Neuronal stem cell (in vitro differentiated cells): ENCODE measurements at regions not wholly inside any gene's neighbourhood (a gene's known extent, or its start where the extent isn't known, plus 50 kb on each side); places are given as distances from the start of the nearest gene placed in this dataset.
"Not testable (repeated sequence)": the region's sequence is repeated elsewhere in the genome, so short reads cannot be mapped to it uniquely, and the experiment has no call there.

Experiments used
- DNase-seq: peaks from one replicate; pipeline ENCODE4 v3.0.0-alpha.2; 2013; ENCODE audit warnings: low spot score
- H2AFZ ChIP-seq: one replicate; pipeline ENCODE4 v1.6.1; 2013; ENCODE audit warnings: mild to moderate bottlenecking, low read length, inconsistent platforms
- H2AK5ac ChIP-seq: 2 replicates; pipeline ENCODE4 v1.6.1; 2013; ENCODE audit warnings: low read depth, mild to moderate bottlenecking, inconsistent platforms, low read length, moderate library complexity, mixed read lengths
- H2BK120ac ChIP-seq: 2 replicates; pipeline ENCODE4 v1.6.1; 2013; ENCODE audit warnings: low read depth, mild to moderate bottlenecking, inconsistent platforms, low read length, moderate library complexity, mixed read lengths
- H2BK12ac ChIP-seq: one replicate; pipeline ENCODE4 v1.6.1; 2013; ENCODE audit warnings: low read length, inconsistent platforms
- H2BK15ac ChIP-seq: 2 replicates; pipeline ENCODE4 v1.6.1; 2013; ENCODE audit warnings: mild to moderate bottlenecking, low read length, inconsistent platforms, mixed read lengths
- H2BK5ac ChIP-seq: one replicate; pipeline ENCODE4 v1.6.1; 2013; ENCODE audit warnings: inconsistent platforms, mild to moderate bottlenecking, low read length, moderate library complexity
- H3K14ac ChIP-seq: one replicate; pipeline ENCODE4 v1.6.1; 2013; ENCODE audit warnings: low read length, inconsistent platforms
- H3K18ac ChIP-seq: 2 replicates; pipeline ENCODE4 v1.6.1; 2013; ENCODE audit warnings: low read length, inconsistent platforms
- H3K23ac ChIP-seq: 2 replicates; pipeline ENCODE4 v1.6.1; 2013; ENCODE audit warnings: low read depth, mild to moderate bottlenecking, mixed read lengths, low read length, inconsistent platforms; ENCODE audit not compliant: poor library complexity
- H3K27ac ChIP-seq: replicated peaks from 3 replicates; pipeline ENCODE4 v1.5.1; 2013; ENCODE audit warnings: low read length, inconsistent platforms
- H3K27me3 ChIP-seq, 3 experiments: 2 replicates each; pipeline ENCODE4 v1.6.1; 2013; ENCODE audit warnings: low read length in 3 of 3, mild to moderate bottlenecking in 2 of 3, inconsistent platforms in 1 of 3, low read depth in 1 of 3, mixed read lengths in 1 of 3, moderate library complexity in 1 of 3; ENCODE audit not compliant: control insufficient read depth in 3 of 3, insufficient read depth in 3 of 3
- H3K36me3 ChIP-seq, 2 donors: replicated peaks in 1 of 2; 2 replicates each; pipeline ENCODE4 v1.6.1; 2013; ENCODE audit warnings: low read length in 2 of 2; ENCODE audit not compliant: control insufficient read depth in 2 of 2, insufficient read depth in 2 of 2
- H3K4ac ChIP-seq: 2 replicates; pipeline ENCODE4 v1.6.1; 2013; ENCODE audit warnings: inconsistent platforms, mild to moderate bottlenecking, low read length, moderate library complexity
- H3K4me1 ChIP-seq, 2 donors: 1 replicate in 1 of 2; 2 replicates in 1 of 2; pipeline ENCODE4 v1.6.1; 2013; ENCODE audit warnings: low read length in 2 of 2, low read depth in 1 of 2; ENCODE audit not compliant: control insufficient read depth in 2 of 2, insufficient read depth in 1 of 2
- H3K4me2 ChIP-seq: one replicate; pipeline ENCODE4 v1.6.1; 2013; ENCODE audit warnings: mild to moderate bottlenecking, low read length, inconsistent platforms; ENCODE audit not compliant: insufficient read depth, poor library complexity, severe bottlenecking
- H3K4me3 ChIP-seq, 2 donors: 2 replicates each; pipeline ENCODE4 v1.5.1; 2013; ENCODE audit warnings: low read length in 2 of 2, mild to moderate bottlenecking in 2 of 2, inconsistent platforms in 1 of 2, moderate library complexity in 1 of 2
- H3K79me1 ChIP-seq: one replicate; pipeline ENCODE4 v1.6.1; 2013; ENCODE audit warnings: low read depth, mild to moderate bottlenecking, inconsistent platforms, low read length, moderate library complexity
- H3K9ac ChIP-seq: one replicate; pipeline ENCODE4 v1.6.1; 2013; ENCODE audit warnings: mild to moderate bottlenecking, low read depth, low read length, inconsistent platforms; ENCODE audit not compliant: poor library complexity
- H3K9me3 ChIP-seq, 2 donors: replicated peaks in 1 of 2; 2 replicates each; pipeline versions ENCODE3 to v1.6.1; 2013; ENCODE audit warnings: low read length in 2 of 2, mild to moderate bottlenecking in 2 of 2, inconsistent platforms in 1 of 2, low read depth in 1 of 2, mixed read lengths in 1 of 2, moderate library complexity in 1 of 2; ENCODE audit not compliant: control insufficient read depth in 2 of 2, insufficient read depth in 1 of 2
- H4K8ac ChIP-seq: one replicate; pipeline ENCODE4 v1.6.1; 2013; ENCODE audit warnings: low read depth, mild to moderate bottlenecking, inconsistent platforms, low read length, moderate library complexity
- H4K91ac ChIP-seq: one replicate; pipeline ENCODE4 v1.6.1; 2013; ENCODE audit warnings: low read length, low read depth, mild to moderate bottlenecking, inconsistent platforms; ENCODE audit not compliant: poor library complexity
- WGBS, 2 donors: extraction: QIAGEN DNeasy Blood & Tissue Kit; methylation state at CpG; one replicate each; pipeline ENCODE4 v1.1.7; 2013; ENCODE audit warnings: missing lambda C conversion rate in 2 of 2, mixed read lengths in 1 of 2; ENCODE audit not compliant: insufficient read length in 2 of 2, insufficient replicate concordance in 1 of 2; ENCODE audit errors: extremely low coverage in 2 of 2; 5-methylcytosine and 5-hydroxymethylcytosine counted together

DNA sequence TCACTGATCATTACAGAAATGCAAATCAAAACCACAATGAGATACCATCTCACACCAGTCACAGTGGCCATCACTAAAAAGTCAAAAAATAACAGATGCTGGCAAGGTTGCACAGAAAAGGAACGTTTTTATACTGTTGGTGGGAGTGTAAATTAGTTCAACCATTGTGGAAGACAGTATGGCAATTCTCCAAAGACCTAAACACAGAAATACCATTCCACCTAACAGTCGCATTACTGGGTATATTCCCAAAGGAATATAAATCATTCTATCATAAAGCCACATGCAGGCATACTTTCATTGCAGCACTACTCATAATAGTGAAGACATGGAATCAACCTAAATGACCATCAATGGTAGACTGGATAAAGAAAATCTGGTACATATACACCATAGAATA is 83.2 kb upstream of the ARID5B start:
- H3K27me3 ChIP-seq, H2BK12ac ChIP-seq, H3K36me3 ChIP-seq, H3K4me1 ChIP-seq, H2BK15ac ChIP-seq, H3K4me2 ChIP-seq, H4K8ac ChIP-seq, DNase-seq, H2AK5ac ChIP-seq, H3K9ac ChIP-seq, H3K9me3 ChIP-seq, H2AFZ ChIP-seq, H4K91ac ChIP-seq, H3K18ac ChIP-seq, H3K14ac ChIP-seq, H2BK5ac ChIP-seq, H3K27ac ChIP-seq, H3K4ac ChIP-seq, H3K4me3 ChIP-seq, H3K23ac ChIP-seq, H3K79me1 ChIP-seq, H2BK120ac ChIP-seq: not testable (repeated sequence)
- no CpG with 5 or more reads among the region's 2 CpGs for WGBS, 2 donors

DNA sequence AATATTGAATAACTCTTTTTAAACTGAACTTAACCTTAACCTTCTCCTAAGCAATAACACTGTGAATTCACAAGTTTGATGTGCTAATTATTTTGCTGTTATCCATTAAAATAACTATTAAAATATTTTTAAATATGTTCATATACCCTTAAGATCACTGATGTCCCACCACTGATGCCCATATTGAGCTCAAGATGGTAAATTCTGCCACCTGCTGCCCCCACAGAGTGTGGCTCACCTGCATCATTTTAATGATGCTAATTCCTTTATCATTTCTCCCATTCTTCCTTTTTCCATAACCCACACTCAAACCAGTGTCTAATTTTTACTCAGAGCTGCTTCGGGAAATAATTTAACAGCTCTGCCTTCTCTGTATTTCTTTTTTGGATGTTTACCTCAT is 82.3 kb upstream of the ARID5B start:
- Histone ChIP-seq H3K27ac (no peak overlapping the region), H2BK5ac (no peak overlapping the region), H2BK12ac (no peak overlapping the region), H3K4me2 (no peak overlapping the region), H3K79me1 (no peaks in the 10 kb centered on the region), H2BK120ac (no peak overlapping the region), H2AK5ac (no peak overlapping the region), H3K9ac (no peak overlapping the region), H3K4me3 (no peak overlapping the region), H2AFZ (no peak overlapping the region), H3K4me1 (peaks cover 0 to 3% of the 10 kb centered on the region in 2 donors), H3K18ac (no peak overlapping the region), H3K9me3 (no peaks in the 10 kb centered on the region), H2BK15ac (no peak overlapping the region), H3K4ac (no peak overlapping the region), H4K91ac (no peak overlapping the region), H3K14ac (no peak overlapping the region), H3K27me3 (no peaks in the 10 kb centered on the region), H3K23ac (no peak overlapping the region), H3K36me3 (no peaks in the 10 kb centered on the region), H4K8ac (no peak overlapping the region)
- no CpG with 5 or more reads among the region's 1 CpG for WGBS, 2 donors
- DNase-seq = no peak

DNA sequence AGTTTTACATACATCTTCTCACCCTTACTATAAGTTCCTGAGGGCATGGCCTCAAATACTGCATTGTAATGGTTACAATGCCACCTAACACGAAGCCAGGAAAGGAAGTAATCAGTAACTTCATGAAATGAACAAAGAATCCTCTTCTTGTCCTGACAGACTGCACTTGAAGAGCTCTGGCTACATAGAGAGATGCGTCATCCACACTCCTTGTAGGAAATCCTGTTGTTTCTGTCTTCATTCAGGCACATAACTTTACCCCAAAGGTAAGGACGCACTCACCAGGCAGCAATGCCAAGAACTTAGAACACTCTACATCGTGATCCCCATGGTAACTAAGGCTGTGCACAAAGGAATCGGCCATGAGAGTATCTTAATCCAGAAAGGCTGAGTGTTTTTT is 80.3 kb upstream of the ARID5B start:
- Histone ChIP-seq H2BK12ac (no peak overlapping the region), H3K23ac (no peak overlapping the region), H3K4me3 (no peak overlapping the region), H2BK15ac (no peak overlapping the region), H3K4me1 (peaks cover 0 to 3% of the 10 kb centered on the region in 2 donors), H3K27me3 (no peaks in the 10 kb centered on the region), H3K4ac (no peak overlapping the region), H3K14ac (no peak overlapping the region), H3K4me2 (no peak overlapping the region), H2AK5ac (no peak overlapping the region), H3K18ac (no peak overlapping the region), H3K27ac (no peak overlapping the region), H3K9ac (no peak overlapping the region), H3K79me1 (no peaks in the 10 kb centered on the region), H4K8ac (no peak overlapping the region), H4K91ac (no peak overlapping the region), H2BK120ac (no peak overlapping the region), H3K36me3 (no peaks in the 10 kb centered on the region), H2AFZ (peak overlapping the region; percentile 23), H2BK5ac (no peak overlapping the region), H3K9me3 (no peaks in the 10 kb centered on the region)
- WGBS, 2 donors = no CpG with 5 or more reads among the region's 5 CpGs
- DNase-seq = no peak

DNA sequence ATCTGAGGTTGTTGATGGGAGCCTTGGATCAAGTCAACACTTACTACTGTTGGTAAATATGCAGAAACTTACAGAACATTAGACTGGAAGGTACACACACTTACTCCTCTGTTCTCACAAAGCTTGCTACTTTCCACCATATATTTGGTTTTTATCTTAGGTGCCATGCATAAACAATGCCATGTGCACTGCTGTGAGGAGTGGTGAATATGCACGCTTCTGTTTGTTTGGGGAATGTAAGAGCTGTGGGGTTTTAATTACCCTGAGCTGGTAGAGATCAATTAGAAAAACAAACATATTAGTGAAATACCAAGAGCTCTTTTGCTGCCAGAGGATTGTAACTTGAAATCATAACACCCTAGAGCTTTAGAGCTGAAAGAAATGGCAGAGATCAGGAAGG is 79.8 kb upstream of the ARID5B start:
- Histone ChIP-seq H3K4me3 (no peak overlapping the region), H2BK120ac (no peak overlapping the region), H3K27ac (no peak overlapping the region)

More for the DNA sequence above, 79.8 kb upstream of the ARID5B start:
- Histone ChIP-seq H3K36me3 (no peaks in the 10 kb centered on the region), H3K23ac (no peak overlapping the region), H3K79me1 (no peaks in the 10 kb centered on the region), H3K14ac (no peak overlapping the region), H2BK15ac (no peak overlapping the region), H3K9me3 (no peaks in the 10 kb centered on the region), H3K27me3 (no peaks in the 10 kb centered on the region), H3K4me1 (peaks cover 0 to 3% of the 10 kb centered on the region in 2 donors), H2BK12ac (no peak overlapping the region), H2AFZ (no peak overlapping the region), H3K18ac (no peak overlapping the region), H4K91ac (no peak overlapping the region), H2BK5ac (no peak overlapping the region), H2AK5ac (no peak overlapping the region), H3K4ac (no peak overlapping the region), H3K9ac (no peak overlapping the region), H4K8ac (no peak overlapping the region), H3K4me2 (no peak overlapping the region)
- WGBS, 2 donors = no CpG with 5 or more reads among the region's 1 CpG
- no peak for DNase-seq
